Liver (tissue), 8 donors: ENCODE measurements at regions not wholly inside any gene's neighbourhood (a gene's known extent, or its start where the extent isn't known, plus 50 kb on each side); places are given as distances from the start of the nearest gene placed in this dataset.

ENCODE experiments used
- DNase-seq: peaks from one replicate; pipeline ENCODE4 v3.0.0-alpha.2; 2017; ENCODE audit warnings: low spot score
- H3K27ac ChIP-seq, 2 donors: one replicate each; pipeline ENCODE4 v1.7.0; 2013; ENCODE audit warnings: inconsistent platforms in 2 of 2, low read length in 2 of 2, control low read depth in 1 of 2, low read depth in 1 of 2, mild to moderate bottlenecking in 1 of 2
- H3K27me3 ChIP-seq, 4 donors: one replicate each; pipeline versions ENCODE4 v1.6.1 to v1.7.0; 2013; ENCODE audit warnings: low read length in 3 of 4, inconsistent platforms in 1 of 4, mild to moderate bottlenecking in 1 of 4, moderate library complexity in 1 of 4; ENCODE audit not compliant: control insufficient read depth in 4 of 4, insufficient read depth in 4 of 4
- H3K36me3 ChIP-seq, 4 donors: one replicate each; pipeline versions ENCODE4 v1.6.1 to v1.7.0; 2013; ENCODE audit warnings: low read length in 3 of 4, mild to moderate bottlenecking in 3 of 4, low read depth in 1 of 4, moderate library complexity in 1 of 4; ENCODE audit not compliant: control insufficient read depth in 4 of 4, insufficient read depth in 3 of 4
- H3K4me1 ChIP-seq, 4 donors: one replicate each; pipeline versions ENCODE4 v1.6.1 to v1.7.0; 2013; ENCODE audit warnings: low read length in 3 of 4, mild to moderate bottlenecking in 3 of 4, moderate library complexity in 1 of 4; ENCODE audit not compliant: control insufficient read depth in 4 of 4, insufficient read depth in 4 of 4
- H3K4me3 ChIP-seq, 3 donors: one replicate each; pipeline versions ENCODE4 v1.6.1 to v1.7.0; 2013; ENCODE audit warnings: low read length in 3 of 3, control low read depth in 1 of 3, low read depth in 1 of 3, mild to moderate bottlenecking in 1 of 3
- H3K9ac ChIP-seq, 2 donors: one replicate each; pipeline ENCODE4 v1.7.0; 2013; ENCODE audit warnings: low read length in 2 of 2, mild to moderate bottlenecking in 2 of 2, moderate library complexity in 2 of 2, control low read depth in 1 of 2, low read depth in 1 of 2
- H3K9me3 ChIP-seq, 4 donors: one replicate each; pipeline versions ENCODE4 v1.6.1 to v1.7.0; 2013; ENCODE audit warnings: low read length in 3 of 4; ENCODE audit not compliant: control insufficient read depth in 4 of 4
- CTCF ChIP-seq: fragments of 150-350 bp; IDR thresholded peaks from 2 replicates; pipeline ENCODE4 v1.5.1; 2017; ENCODE audit warnings: improper control_type of control experiment, low read depth, low read length; ENCODE audit not compliant: missing input control
- EGR1 ChIP-seq, 2 donors: IDR thresholded peaks; 2 replicates each; pipeline ENCODE4 v1.6.1; 2016 to 2018; ENCODE audit warnings: antibody characterized with exemption in 2 of 2, low read depth in 2 of 2
- FOXA1 ChIP-seq: IDR thresholded peaks from 2 replicates; pipeline ENCODE4 v1.6.1; 2016; ENCODE audit warnings: antibody characterized with exemption
- HNF4G ChIP-seq: IDR thresholded peaks from 2 replicates; pipeline ENCODE4 v1.6.1; 2016; ENCODE audit warnings: antibody characterized with exemption
- JUND ChIP-seq, 2 donors: IDR thresholded peaks; 2 replicates each; pipeline ENCODE4 v1.6.1; 2016; ENCODE audit warnings: antibody characterized with exemption in 2 of 2
- NR2F2 ChIP-seq: IDR thresholded peaks from 2 replicates; pipeline ENCODE4 v1.6.1; 2016; ENCODE audit warnings: antibody characterized with exemption
- REST ChIP-seq: IDR thresholded peaks from 2 replicates; pipeline ENCODE4 v1.6.1; 2016; ENCODE audit warnings: antibody characterized with exemption, mild to moderate bottlenecking
- RXRA ChIP-seq, 2 donors: IDR thresholded peaks; 2 replicates each; pipeline ENCODE4 v1.6.1; 2017 to 2018; ENCODE audit warnings: antibody characterized with exemption in 2 of 2, mild to moderate bottlenecking in 1 of 2
- SP1 ChIP-seq: IDR thresholded peaks from 2 replicates; pipeline ENCODE4 v1.6.1; 2018; ENCODE audit warnings: antibody characterized with exemption, mild to moderate bottlenecking
- WGBS: extraction: QIAGEN DNeasy Blood & Tissue Kit; methylation state at CpG from one replicate; pipeline ENCODE4 v1.1.7; 2013; 5-methylcytosine and 5-hydroxymethylcytosine counted together
- TF ChIP-seq, protein P1 (sequence below): IDR thresholded peaks from 2 replicates; pipeline ENCODE4 v1.6.1; 2016; ENCODE audit warnings: antibody characterized with exemption
- TF ChIP-seq, protein P2 (sequence below): IDR thresholded peaks from 2 replicates; pipeline ENCODE4 v1.6.1; 2016; ENCODE audit warnings: antibody characterized with exemption
- donor health status: healthy.
- donor health status: healthy.
- donor health status: healthy.
- donor health status: healthy.
- donor health status: healthy.

GRCh38 chr2:15841776-15842560 lies 98.4 kb upstream of the MYCN start:
- H3K4me3 ChIP-seq, result no peak overlapping the region
- DNase-seq, result peak; percentile 6
- TF ChIP-seq JUND (IDR thresholded peaks at IDR 0.05), result no peak
- TF ChIP-seq HNF4G, result no peak
- TF ChIP-seq RXRA (IDR thresholded peaks at IDR 0.05), result no peak
- no peak for TF ChIP-seq EGR1 (IDR thresholded peaks at IDR 0.05; ENCODE audit: low read depth in 2 of 2)
- no peak for TF ChIP-seq FOXA1
- TF ChIP-seq SP1, result no peak
- TF ChIP-seq, protein P1, sequence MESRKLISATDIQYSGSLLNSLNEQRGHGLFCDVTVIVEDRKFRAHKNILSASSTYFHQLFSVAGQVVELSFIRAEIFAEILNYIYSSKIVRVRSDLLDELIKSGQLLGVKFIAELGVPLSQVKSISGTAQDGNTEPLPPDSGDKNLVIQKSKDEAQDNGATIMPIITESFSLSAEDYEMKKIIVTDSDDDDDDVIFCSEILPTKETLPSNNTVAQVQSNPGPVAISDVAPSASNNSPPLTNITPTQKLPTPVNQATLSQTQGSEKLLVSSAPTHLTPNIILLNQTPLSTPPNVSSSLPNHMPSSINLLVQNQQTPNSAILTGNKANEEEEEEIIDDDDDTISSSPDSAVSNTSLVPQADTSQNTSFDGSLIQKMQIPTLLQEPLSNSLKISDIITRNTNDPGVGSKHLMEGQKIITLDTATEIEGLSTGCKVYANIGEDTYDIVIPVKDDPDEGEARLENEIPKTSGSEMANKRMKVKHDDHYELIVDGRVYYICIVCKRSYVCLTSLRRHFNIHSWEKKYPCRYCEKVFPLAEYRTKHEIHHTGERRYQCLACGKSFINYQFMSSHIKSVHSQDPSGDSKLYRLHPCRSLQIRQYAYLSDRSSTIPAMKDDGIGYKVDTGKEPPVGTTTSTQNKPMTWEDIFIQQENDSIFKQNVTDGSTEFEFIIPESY, result no peak
- TF ChIP-seq, protein P2, sequence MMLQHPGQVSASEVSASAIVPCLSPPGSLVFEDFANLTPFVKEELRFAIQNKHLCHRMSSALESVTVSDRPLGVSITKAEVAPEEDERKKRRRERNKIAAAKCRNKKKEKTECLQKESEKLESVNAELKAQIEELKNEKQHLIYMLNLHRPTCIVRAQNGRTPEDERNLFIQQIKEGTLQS, result no peak
- TF ChIP-seq REST, result no peak
- no peak for TF ChIP-seq CTCF
- TF ChIP-seq NR2F2, result no peak
- WGBS, result 88% methylated on average over 12 of the region's 12 CpGs
- no peaks in the 10 kb centered on the region for H3K27me3 ChIP-seq
- no peak overlapping the region for H3K9ac ChIP-seq
- H3K4me1 ChIP-seq, result no peaks in the 10 kb centered on the region
- no peak overlapping the region for H3K27ac ChIP-seq
- no peaks in the 10 kb centered on the region for H3K9me3 ChIP-seq
- no peaks in the 10 kb centered on the region for H3K36me3 ChIP-seq

GRCh38 chr2:15842758-15843666 lies 97.3 kb upstream of the MYCN start:
- WGBS, result 95% methylated on average over 34 of the region's 34 CpGs
- TF ChIP-seq EGR1 (IDR thresholded peaks at IDR 0.05; ENCODE audit: low read depth in 2 of 2) (no peak), FOXA1 (no peak)
- Histone ChIP-seq H3K27me3 (no peaks in the 10 kb centered on the region), H3K9ac (no peak overlapping the region), H3K27ac (no peak overlapping the region), H3K36me3 (no peaks in the 10 kb centered on the region), H3K9me3 (no peaks in the 10 kb centered on the region), H3K4me1 (no peaks in the 10 kb centered on the region), H3K4me3 (no peak overlapping the region)
- DNase-seq, result peak; percentile 28
